Loucy (cell line): ENCODE measurements at regions not wholly inside any gene's neighbourhood (a gene's known extent, or its start where the extent isn't known, plus 50 kb on each side); places are given as distances from the start of the nearest gene placed in this dataset.

Source experiments
- CTCF ChIP-seq: fragments of 200-600 bp; sonication (generic); conservative IDR thresholded peaks from 2 replicates; pipeline ENCODE4 v1.5.1; 2014; ENCODE audit warnings: mild to moderate bottlenecking, antibody characterized with exemption, low read length
- EZH2phosphoT487 ChIP-seq: fragments of 200-600 bp; IDR thresholded peaks from 2 replicates; pipeline ENCODE4 v1.6.1; 2018; ENCODE audit warnings: antibody characterized with exemption, mild to moderate bottlenecking, moderate library complexity, borderline replicate concordance

GRCh38 chr9:88721025-88721424 is 186.0 kb downstream of the NXNL2 start:
- TF ChIP-seq CTCF: no peak
- TF ChIP-seq EZH2phosphoT487: no peak
